Nephron (organoid): ENCODE measurements at regions not wholly inside any gene's neighbourhood (a gene's known extent, or its start where the extent isn't known, plus 50 kb on each side); places are given as distances from the start of the nearest gene placed in this dataset.

Experiments
- H3K27ac Mint-ChIP-seq, 3 experiments: 2 replicates each; pipeline ENCODE4 v1.8.0; 2020; ENCODE audit warnings: mixed read lengths in 3 of 3, mild to moderate bottlenecking in 2 of 3, moderate library complexity in 1 of 3
- H3K27me3 Mint-ChIP-seq: 2 replicates; pipeline ENCODE4 v1.8.0; 2021; ENCODE audit warnings: low read depth, mild to moderate bottlenecking, moderate library complexity, mixed read lengths
- H3K36me3 Mint-ChIP-seq: 2 replicates; pipeline ENCODE4 v1.8.0; 2020; ENCODE audit warnings: low read depth, mixed read lengths
- H3K4me1 Mint-ChIP-seq: 2 replicates; pipeline ENCODE4 v1.8.0; 2020; ENCODE audit warnings: mixed read lengths
- H3K4me3 Mint-ChIP-seq, 3 experiments: 2 replicates each; pipeline ENCODE4 v1.8.0; 2020; ENCODE audit warnings: mild to moderate bottlenecking in 3 of 3, mixed read lengths in 3 of 3, moderate library complexity in 2 of 3
- H3K9me3 Mint-ChIP-seq: 2 replicates; pipeline ENCODE4 v1.8.0; 2020; ENCODE audit warnings: mixed read lengths
- CTCF ChIP-seq, 3 experiments: fragments of 200-600 bp; sonication (generic); IDR thresholded peaks; one replicate each; pipeline ENCODE4 v1.5.0; 2021; ENCODE audit warnings: antibody characterized with exemption in 3 of 3; ENCODE audit not compliant: unreplicated experiment in 3 of 3

GRCh38 chr5:167999182-167999581, 292.3 kb upstream of the WWC1 start:
- Mint-ChIP-seq H3K27me3 (no peaks in the 10 kb centered on the region), H3K27ac (peak overlapping the region; percentile 10 to 47 (median 39)), H3K4me1 (peaks cover 29% of the 10 kb centered on the region), H3K36me3 (no peaks in the 10 kb centered on the region), H3K4me3 (no peak overlapping the region), H3K9me3 (no peaks in the 10 kb centered on the region)
- no peak for TF ChIP-seq CTCF (IDR thresholded peaks at IDR 0.05; ENCODE audit: unreplicated experiment in 3 of 3)

- Mint-ChIP-seq H3K4me1 (peaks cover 25% of the 10 kb centered on the region), H3K36me3 (no peaks in the 10 kb centered on the region), H3K9me3 (no peaks in the 10 kb centered on the region), H3K27me3 (no peaks in the 10 kb centered on the region), H3K4me3 (no peak overlapping the region), H3K27ac (peak overlapping the region in 1 of 3 experiments; percentile 23)
- no peak for TF ChIP-seq CTCF (IDR thresholded peaks at IDR 0.05; ENCODE audit: unreplicated experiment in 3 of 3)
Observed at GRCh38 chr5:168001318-168001717, 290.1 kb upstream of the WWC1 start.

- no peaks in the 10 kb centered on the region for H3K27me3 Mint-ChIP-seq
- H3K27ac Mint-ChIP-seq, result no peak overlapping the region
- TF ChIP-seq CTCF (IDR thresholded peaks at IDR 0.05; ENCODE audit: unreplicated experiment in 3 of 3), result no peak
- no peak overlapping the region for H3K4me3 Mint-ChIP-seq
- no peaks in the 10 kb centered on the region for H3K36me3 Mint-ChIP-seq
- H3K4me1 Mint-ChIP-seq, result peaks cover 30% of the 10 kb centered on the region
- H3K9me3 Mint-ChIP-seq, result no peaks in the 10 kb centered on the region
Observed at GRCh38 chr5:168002116-168002515, 289.3 kb upstream of the WWC1 start.

GRCh38 chr5:168005093-168005492, 286.4 kb upstream of the WWC1 start:
- no peak overlapping the region for H3K27ac Mint-ChIP-seq
- no peaks in the 10 kb centered on the region for H3K9me3 Mint-ChIP-seq
- peaks cover 29% of the 10 kb centered on the region for H3K4me1 Mint-ChIP-seq
- no peak overlapping the region for H3K4me3 Mint-ChIP-seq
- no peaks in the 10 kb centered on the region for H3K27me3 Mint-ChIP-seq
- no peaks in the 10 kb centered on the region for H3K36me3 Mint-ChIP-seq
- no peak for TF ChIP-seq CTCF (IDR thresholded peaks at IDR 0.05; ENCODE audit: unreplicated experiment in 3 of 3)

GRCh38 chr5:168005936-168006335, 285.5 kb upstream of the WWC1 start:
- Mint-ChIP-seq H3K36me3 (no peaks in the 10 kb centered on the region), H3K9me3 (no peaks in the 10 kb centered on the region), H3K27me3 (peaks cover 4% of the 10 kb centered on the region), H3K4me3 (no peak overlapping the region), H3K4me1 (peaks cover 37% of the 10 kb centered on the region), H3K27ac (no peak overlapping the region)
- TF ChIP-seq CTCF (IDR thresholded peaks at IDR 0.05; ENCODE audit: unreplicated experiment in 3 of 3), result no peak

- peak overlapping the region in 2 of 3 experiments; percentile 24 to 44 for H3K27ac Mint-ChIP-seq
- H3K27me3 Mint-ChIP-seq, result peaks cover 4% of the 10 kb centered on the region
- H3K4me1 Mint-ChIP-seq, result peaks cover 34% of the 10 kb centered on the region
- no peak overlapping the region for H3K4me3 Mint-ChIP-seq
- no peak for TF ChIP-seq CTCF (IDR thresholded peaks at IDR 0.05; ENCODE audit: unreplicated experiment in 3 of 3)
- H3K9me3 Mint-ChIP-seq, result no peaks in the 10 kb centered on the region
- H3K36me3 Mint-ChIP-seq, result no peaks in the 10 kb centered on the region
Observed at GRCh38 chr5:168006456-168007130, 284.9 kb upstream of the WWC1 start.
